Renal pelvis (tissue), 1 donor: ENCODE measurements at regions not wholly inside any gene's neighbourhood (a gene's known extent, or its start where the extent isn't known, plus 50 kb on each side); places are given as distances from the start of the nearest gene placed in this dataset.

Source experiments
- DNase-seq: peaks from one replicate; pipeline ENCODE4 v3.0.0-alpha.2; 2013

DNA sequence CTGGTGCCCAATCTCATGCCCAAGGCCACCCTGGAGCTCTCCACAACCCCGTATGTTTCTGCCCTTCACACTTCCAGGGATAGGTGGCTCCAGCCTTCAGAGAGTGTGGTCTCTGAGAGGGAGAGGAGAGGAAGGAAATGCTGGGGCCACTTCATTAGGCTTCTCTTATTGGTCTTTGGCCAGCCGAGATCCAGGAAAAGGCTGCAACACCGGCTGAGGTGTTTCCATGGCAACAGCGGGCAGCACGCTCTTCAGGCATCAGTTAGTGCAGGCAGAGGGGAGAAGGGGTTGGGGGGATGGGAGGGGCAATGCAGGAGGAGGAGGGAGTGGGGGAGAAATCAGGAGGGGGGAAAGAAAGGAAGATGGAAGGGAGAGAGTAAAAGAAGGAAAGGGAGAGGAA, 275.1 kb upstream of the GJB5 start:
- no peak for DNase-seq

DNA sequence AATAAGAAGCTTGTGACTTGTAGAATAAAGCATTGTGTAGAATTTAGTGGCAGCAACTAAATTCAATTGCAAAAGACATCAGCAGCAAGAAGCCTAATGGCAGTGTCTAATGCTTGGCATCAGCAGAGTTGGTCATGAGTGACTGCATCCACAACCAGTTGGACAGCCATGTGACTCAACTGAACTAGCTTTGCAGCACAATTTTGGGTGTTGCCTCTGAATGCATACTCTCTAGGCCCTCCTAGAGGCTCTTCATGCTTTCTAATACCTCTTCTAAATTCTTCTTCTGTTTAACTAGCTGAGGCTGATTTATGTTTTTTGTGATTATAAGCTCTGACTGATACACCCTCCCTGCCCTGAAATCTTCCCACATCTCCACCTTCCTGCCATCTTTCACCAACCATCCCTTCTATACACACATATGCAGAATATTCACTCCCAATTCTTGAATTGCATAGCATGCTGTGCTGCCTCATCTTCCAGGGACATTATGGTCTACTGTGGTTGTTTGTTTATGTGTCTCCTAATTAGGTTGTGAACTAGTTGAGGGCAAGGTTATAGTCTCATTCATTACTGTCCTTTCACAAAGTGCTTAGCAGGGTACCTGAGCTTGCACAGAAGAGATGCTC, 266.7 kb upstream of the GJB5 start:
- DNase-seq, result no peak

DNA sequence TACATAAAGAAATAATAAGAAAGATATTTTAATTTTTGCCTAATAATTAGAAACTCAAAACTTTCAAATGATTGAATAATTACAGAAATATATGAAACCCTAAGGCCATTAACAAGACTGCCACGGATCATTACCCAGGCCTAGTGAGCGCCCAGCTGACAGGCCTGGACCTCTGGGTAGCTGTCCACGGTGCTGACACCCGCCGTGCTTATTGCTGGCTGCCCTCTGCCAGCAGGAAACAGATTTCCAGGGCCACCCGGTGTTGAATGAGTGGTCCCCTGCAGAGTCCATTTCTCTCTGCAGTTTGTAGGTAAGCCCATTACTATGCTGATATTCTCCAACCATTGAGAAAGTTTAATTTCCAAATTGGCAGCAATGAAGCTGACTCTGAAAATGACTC, 254.4 kb upstream of the GJB5 start:
- peak; percentile 55 for DNase-seq

DNA sequence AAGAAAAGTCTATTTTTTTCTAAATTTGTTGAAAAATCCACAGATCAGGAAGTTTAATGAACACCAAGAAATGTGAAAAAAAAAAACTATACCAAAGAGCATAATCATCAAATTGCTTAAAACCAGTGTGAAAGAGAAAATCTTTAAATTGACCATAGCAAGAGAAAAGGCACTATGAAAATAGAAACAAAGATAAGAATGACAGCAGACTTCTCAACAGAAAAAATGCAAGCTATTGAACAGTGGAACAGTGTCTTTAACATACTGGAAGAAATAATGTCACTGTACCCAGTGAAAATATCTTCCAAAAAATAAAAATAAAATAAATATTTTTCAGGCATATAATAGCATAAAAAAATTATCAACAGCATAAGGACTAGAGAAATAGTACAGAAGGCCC, 243.0 kb upstream of the GJB5 start:
- DNase-seq, result no peak

DNA sequence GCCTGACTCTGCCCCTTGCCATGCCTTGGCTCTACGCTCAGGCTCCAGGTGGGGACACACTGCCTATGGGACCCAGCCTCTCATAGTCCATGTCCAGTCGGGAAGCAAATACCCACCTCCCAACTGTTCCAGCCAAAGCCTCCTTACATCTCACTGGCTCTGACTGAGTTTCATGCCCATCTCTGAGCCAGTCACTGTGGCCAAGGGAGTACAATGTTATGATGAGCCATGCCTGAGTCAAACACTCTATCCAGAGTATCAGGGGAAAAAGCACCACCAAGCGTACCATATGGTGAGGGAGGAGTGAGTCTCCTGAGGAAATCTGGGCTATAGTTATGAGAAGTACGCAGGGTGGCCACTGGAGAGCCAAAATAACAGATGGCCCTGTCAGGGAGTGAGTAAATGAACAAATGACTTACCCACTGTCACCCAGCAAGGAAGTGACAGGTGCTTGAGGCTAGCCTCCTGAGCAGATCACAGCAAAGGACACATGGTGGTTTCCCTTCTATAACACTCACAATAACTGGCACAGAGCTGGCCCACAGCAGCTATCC, 236.6 kb upstream of the GJB5 start:
- DNase-seq, result no peak

DNA sequence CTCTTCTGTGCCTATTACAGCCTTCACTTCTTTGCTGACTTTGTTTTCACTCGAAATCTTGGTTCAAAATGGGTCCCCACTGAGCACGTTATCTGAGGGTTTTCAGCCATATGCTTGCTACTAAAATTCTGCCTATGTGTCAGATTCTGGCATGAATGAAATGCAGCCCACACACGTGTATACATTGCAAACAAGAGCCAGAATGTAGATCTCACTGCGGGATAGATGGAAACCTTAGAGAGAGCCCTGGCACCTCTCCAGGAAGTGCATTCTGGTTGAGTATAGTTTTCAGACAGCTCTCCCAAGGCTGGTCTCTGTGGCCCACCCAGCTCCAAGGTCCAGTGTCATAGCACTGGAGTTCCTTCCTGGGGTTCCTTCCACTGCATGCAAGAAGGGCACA, 234.7 kb upstream of the GJB5 start:
- no peak for DNase-seq

DNA sequence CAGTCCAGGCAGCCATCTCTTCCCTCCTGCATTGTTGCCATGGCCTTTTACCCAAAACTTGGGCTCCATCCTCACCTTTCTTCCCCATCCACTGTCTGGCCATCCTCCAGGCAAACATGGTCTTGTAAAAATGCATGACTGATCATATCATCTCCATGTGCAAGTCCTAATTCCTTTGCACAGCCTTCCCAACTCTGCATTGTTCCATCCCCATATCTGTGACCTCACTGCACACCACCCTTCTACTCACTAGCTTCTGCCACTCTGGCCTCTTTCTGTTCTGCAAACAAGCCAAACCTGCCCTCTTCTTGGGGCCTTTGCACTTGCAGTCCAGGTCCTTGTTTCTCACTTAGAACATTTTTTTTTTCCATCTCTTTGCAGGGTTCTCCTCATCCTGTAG, 230.1 kb upstream of the GJB5 start:
- no peak for DNase-seq

DNA sequence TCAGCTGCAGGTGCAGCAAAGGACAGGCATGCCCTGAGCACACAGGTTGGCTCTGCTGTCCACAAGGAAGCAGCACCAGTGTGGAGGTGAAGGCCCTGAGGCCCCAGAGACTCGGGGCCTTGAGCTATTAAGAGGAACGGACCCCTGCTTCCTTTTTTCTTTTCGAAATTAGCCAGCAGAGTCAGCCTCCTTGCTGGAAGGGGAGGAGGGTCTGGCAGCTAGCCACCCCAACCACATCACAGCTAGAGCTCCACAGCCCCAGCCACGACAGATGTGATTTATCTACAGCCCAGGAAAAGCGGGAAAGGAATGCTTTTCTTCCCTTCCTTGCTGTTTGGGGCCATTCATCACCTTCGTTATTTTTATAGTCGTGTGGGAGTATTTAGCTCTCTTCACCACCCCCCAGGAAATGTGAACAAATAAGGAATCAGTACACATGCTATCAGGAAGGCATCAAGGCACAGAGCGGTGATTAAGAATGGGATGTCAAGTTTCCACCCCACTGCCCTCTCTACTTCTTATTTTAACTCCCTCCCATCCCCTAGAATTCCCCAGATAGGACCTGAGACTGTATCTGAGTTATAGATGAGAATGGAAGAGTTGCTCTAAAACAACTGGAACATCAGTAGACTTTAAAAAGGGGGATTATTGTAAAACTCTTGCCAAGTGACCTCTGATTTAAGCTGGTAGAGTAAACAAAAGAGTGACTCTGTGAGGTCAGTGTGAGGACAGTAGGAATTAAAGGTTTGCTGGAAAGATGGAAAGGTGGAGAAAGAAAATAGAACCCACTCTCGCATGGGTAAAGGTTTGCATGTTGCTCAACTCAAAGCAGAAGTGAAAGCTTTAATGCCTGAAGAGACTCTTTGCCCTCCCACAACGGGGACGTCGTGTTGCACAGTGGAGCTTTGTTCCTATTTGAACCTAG, 224.7 kb upstream of the GJB5 start:
- DNase-seq, result peak; percentile 94

DNA sequence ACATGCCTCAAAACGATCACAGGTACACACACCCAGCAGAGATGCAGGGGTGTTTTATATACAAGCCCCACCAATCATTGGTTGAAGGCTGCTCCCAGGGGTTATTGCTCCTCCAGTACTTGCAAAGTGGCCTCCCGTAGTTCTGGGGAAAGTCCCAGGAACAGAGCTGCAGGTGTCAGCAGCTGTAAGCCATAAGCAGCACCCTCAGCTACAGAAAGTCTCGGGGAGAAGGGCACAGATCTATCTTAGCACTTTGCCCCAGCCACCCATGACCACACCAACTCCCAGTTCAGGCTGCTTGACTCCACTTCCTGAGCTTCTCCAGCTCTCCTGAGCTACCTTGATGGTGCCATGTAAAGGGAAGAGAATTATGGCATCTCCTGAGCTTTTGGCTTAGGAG, 222.7 kb upstream of the GJB5 start:
- DNase-seq, result no peak

DNA sequence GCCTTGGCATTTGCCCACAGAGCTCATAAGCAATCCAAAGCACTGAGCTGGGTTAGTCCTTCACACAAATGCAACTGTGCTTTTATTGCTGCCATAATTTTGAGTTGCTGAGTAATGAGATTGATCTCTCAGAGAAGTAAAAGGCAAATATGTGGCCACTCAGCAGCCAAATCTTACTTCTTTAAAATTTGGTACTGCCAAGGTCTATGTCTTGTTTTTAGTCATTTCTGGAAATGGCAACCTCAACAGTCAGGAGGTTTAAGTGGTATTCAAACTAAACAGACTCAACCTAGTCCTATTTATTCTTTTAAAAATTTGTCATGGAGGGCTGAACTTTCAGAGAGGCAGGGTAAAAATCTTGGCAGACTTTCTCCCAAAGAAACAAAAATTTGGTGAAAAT, 216.4 kb upstream of the GJB5 start:
- DNase-seq, result no peak

DNA sequence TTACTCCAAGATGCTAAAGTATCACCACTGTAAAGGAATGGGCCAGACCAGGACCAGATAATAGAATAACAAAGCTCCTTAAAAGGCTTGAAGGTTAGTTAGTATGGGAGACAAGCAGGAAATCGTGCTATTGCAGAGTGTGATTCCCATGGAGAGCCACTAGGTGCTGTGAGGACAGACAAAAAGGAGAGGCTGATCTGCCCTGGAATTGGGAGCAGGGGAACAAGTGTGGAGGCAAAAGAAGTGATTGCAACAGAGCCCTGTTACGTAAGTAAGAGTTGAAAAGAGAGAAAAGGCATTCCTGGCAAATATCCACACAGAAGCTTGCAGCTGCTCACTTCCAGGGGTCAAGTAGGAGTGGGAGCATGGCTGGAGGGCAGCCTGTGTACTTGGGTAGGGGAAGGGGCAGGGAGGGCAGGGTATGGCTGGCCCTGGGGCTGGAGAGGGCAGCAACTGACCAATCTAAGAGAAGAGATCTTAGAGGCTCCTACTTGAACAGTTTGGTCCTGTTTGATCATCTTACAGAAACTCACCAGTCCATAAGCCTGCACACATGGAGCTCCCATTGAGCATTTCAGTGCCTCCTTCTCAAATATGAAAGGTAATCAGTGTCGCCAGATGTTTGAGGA, 207.7 kb upstream of the GJB5 start:
- no peak for DNase-seq

DNA sequence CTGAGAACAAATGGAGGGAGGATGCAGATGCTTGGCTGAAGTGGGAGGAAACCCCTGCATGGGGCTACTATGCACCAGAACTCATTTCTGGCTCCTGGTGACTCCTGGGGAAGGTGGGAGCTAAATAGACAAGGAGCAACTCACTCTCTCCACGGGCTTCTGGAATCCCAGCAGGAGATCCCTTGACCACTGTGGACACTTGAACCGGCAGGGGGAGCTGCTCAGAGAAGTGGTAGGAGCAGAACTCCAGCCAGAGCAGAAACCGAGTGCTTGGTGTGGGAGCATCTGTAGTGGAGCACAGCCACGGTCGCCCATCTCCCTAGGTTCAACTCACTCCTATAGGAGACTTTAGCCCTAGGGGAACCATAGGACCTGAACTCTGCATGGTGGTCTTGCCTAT, 205.6 kb upstream of the GJB5 start:
- DNase-seq, result no peak

DNA sequence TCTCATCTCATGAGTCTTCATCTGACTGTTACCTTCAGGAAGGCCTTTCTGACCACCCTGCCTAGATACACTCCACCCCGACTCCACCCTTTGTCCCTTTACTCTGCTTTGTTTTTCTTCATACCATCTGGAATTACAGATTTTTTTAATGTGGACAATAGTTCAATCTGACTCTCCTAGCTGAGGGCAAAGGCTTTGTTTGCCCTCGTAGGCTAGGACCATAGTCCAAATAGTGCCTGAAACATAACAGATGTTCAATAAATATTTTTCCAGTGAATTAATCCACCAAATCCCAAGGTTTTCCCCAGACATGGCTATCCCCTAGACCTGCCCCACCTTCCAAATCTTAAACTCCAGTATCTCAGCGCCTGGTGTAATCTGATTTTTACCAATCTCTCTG, 176.5 kb upstream of the GJB5 start:
- DNase-seq, result no peak

DNA sequence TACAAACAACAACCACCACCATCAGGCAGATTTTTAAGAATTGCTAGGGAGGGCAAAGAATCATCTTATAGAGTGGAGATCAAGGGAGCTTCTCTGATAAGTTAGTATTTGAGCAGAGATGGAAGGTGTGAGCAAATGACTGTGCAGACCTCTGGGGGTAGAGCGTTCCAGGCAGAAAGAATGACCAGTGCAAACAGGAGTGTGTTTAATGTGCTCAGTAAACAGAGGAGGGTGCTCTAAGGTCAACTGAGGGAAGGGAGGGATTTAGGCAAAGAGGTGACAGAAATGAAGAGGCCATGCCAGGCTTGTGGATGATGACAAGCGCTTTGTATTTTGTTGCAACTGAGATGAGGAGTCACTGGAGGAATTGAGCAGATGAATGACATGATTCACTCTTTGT, 172.5 kb upstream of the GJB5 start:
- no peak for DNase-seq

DNA sequence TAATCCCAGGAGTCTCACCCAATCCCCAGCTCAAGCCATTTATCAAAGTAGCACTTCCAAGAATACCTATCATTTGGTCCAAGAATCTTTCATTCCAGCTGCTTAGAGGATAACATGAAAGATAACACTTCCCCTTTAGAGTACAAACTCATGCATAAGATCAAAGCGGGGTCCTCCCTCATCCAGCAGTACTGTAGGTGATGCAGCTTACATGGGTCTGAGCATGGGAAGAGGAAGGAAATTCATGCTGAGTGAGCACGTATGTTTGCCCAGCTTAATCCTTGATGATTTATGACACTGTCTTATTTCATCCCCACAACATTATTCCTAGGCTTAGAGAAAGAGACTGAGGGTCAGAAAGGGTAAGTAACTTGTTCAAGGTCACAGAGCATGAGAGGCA, 167.1 kb upstream of the GJB5 start:
- no peak for DNase-seq

DNA sequence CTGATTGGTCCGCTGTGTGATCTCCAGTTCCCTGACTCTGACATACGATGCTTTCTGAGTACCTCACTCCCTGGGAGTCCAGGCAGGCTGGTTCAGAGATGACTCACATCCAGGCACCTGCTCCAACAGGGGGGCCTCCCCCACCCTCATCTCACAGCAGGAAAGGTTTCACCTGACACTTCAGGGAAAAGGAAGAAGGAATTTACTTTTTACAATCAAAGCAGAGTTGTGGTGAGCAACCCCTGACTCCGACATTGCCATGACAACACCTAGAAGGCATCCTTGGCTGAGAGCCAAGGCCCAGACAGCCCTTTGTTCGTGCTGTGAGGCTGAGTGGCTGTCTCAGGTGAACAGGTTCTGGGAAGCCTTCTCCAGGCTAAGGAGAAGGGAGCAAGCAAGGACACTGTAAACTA, 164.6 kb upstream of the GJB5 start:
- peak; percentile 41 for DNase-seq

DNA sequence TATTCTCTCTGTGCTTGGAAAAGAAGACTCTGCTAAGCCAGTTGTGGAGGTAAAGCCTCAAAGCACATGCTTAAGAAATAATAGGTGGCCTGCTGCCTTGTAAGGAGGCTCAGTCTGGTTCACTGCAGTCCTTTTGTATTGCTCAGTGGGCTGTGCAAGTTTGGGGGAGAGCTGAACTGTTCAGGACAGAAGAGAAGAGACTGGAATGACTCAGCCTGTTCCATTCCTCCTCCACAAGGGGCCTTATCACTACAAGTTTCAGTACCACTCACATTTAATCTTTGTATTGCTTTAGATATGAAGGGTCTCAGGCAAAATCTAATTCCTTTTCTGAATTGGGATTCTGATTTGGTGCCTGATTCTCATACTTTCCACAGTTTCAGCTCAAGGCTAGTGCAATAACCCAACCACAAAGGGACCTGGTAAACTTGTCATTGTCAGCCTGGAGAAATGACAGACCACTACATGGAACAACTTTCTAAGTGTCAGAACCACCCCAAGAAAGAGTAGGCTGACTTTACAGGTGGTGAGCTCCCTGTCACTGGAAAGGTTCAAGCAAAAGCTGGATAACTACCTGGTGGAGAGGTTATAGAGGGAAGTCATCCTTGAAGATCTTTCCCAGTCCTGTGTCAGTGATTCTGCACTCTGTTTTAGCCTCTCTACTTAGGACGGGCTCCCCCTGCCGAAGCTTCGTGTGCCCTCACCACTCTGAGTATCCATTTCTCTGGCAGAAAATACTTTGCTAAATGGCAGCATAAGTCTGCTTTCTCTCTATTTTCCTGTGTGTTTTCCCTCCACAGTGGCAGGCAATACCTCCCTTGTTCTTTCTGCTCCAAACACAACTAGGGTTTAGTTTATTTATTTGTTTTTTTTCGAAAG, 162.9 kb upstream of the GJB5 start:
- no peak for DNase-seq

DNA sequence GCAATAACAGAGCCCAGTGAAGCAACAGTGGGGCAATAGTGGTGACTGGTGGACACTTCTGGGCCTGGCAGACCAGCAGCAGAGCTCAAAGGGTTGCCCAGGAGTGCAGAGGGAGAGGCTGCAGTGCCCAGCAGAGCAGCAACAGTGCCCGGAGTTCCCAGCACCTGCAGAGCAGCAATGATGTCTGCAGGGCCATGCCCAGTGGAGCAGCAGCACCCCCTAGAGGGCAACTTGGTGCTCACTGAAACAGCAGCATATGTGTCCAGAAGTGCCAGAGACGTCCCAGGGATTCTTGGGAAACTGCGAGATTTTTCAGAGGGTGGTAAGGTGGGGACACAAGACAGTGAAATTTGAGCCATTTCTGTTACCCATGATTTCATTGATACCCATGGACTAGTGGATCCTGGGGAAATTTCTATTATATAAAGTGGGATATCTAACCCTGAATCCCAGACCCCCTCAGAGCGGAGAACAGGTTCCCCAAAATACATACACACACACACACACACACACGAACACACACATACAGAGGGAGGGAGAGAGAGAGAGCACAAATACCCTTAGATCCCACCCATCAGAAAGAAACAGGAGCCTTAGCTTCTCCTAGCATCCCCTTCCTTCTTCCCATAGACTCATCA, 156.9 kb upstream of the GJB5 start:
- peak; percentile 66 for DNase-seq

DNA sequence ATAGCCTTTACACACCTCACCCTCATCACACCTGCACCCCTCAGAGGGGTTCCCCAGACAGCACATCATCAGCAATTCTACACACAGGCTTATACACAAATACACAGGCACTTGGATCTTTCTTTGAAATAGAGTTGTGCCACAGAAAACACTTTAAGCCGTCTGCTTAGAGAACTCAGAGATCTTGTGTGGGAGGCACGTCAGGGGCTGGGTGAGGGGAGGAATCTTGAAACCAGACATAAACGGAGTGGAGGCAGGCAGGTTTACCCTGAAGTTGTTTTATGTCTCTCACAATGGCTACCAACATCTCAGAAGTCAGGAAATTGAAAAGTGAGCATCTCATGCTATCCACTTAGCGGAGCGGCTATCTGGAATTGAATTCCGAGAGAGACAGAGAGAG, 151.9 kb upstream of the GJB5 start:
- DNase-seq, result no peak

DNA sequence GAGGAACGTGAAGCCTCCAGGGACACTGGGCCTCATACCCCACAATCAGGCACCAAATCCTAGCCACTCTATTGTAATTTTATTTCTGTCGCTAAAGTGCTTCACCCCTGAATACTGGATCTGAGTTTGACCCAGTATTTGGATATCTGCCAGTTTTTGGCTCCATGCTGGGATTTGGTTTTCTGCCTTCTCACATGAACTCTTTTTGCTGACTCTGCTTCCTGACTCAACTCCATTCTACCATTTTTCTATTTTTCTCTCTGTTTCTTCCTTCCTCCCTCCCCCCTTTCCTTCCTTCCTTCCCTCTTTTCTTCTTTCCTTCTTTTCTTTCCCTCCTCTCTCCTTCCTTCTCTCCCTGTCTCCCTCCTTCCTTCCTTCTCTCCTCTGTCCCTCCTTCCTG, 151.3 kb upstream of the GJB5 start:
- no peak for DNase-seq

DNA sequence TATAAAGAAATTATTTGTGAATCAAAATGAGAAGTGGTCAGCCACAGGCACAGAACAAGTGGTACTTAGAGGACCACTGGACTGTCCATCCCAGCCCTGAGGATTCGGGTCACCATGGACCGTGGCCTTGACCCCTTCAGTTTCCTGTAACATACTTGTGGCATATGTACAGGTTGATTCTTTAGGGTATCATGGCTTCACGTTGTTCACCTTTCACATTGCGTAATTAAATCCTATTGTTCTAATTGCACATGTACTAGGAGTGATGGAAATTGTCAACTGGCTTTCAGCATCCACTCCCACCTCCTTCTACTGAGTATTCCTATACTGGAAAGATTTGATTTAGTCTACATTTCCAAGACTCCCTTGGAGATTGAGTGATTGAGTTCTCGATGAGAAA, 148.3 kb upstream of the GJB5 start:
- no peak for DNase-seq
